RWPE1 (cell line): ENCODE measurements at regions not wholly inside any gene's neighbourhood (a gene's known extent, or its start where the extent isn't known, plus 50 kb on each side); places are given as distances from the start of the nearest gene placed in this dataset.
"Not testable (repeated sequence)": the region's sequence is repeated elsewhere in the genome, so short reads cannot be mapped to it uniquely, and the experiment has no call there.

Source experiments
- CTCF ChIA-PET: fragments of 350-600 bp; sonication (Branson Sonifier 250); formaldehyde crosslinking; extraction: SDS; loops from one replicate; lab custom pipeline; 2021; lab: Yijun Ruan, JAX
- POLR2A ChIA-PET: fragments of 400-600 bp; formaldehyde crosslinking; extraction: SDS; loops from one replicate; lab custom pipeline; 2020; ENCODE audit warnings: antibody characterized with exemption; ENCODE audit not compliant: low non-redundant PET; lab: Yijun Ruan, JAX
- DNase-seq: peaks from one replicate; pipeline ENCODE4 v3.0.0; 2012; ENCODE audit warnings: low spot score
- H3K27ac ChIP-seq: fragments of 450-650 bp; 2 replicates; pipeline ENCODE4 v1.5.1; 2017
- TF ChIP-seq, protein P1 (sequence below): fragments of 450-650 bp; conservative IDR thresholded peaks from 2 replicates; pipeline ENCODE4 v1.5.1; 2017; ENCODE audit warnings: low read depth, mild to moderate bottlenecking

GRCh38 chr17:47066841-47067682, 88.0 kb upstream of the RPRML start:
- peak; percentile 95 for DNase-seq
- TF ChIP-seq, protein P1, sequence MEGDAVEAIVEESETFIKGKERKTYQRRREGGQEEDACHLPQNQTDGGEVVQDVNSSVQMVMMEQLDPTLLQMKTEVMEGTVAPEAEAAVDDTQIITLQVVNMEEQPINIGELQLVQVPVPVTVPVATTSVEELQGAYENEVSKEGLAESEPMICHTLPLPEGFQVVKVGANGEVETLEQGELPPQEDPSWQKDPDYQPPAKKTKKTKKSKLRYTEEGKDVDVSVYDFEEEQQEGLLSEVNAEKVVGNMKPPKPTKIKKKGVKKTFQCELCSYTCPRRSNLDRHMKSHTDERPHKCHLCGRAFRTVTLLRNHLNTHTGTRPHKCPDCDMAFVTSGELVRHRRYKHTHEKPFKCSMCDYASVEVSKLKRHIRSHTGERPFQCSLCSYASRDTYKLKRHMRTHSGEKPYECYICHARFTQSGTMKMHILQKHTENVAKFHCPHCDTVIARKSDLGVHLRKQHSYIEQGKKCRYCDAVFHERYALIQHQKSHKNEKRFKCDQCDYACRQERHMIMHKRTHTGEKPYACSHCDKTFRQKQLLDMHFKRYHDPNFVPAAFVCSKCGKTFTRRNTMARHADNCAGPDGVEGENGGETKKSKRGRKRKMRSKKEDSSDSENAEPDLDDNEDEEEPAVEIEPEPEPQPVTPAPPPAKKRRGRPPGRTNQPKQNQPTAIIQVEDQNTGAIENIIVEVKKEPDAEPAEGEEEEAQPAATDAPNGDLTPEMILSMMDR = no peak
- H3K27ac ChIP-seq = peak overlapping the region; percentile 83
- CTCF ChIA-PET = interaction anchor here (0.6 to 0.7 kb wide), 2 partner anchors 18 to 1978 kb away, joined by 4 to 6 read pairs; no protein-coding TSS in a partner anchor
- POLR2A ChIA-PET = interaction anchor here (0.6 kb wide), 2 partner anchors 8 to 246 kb away, joined by 7 read pairs; no protein-coding TSS in a partner anchor

- CTCF ChIA-PET = no interaction called here
- no peak overlapping the region for H3K27ac ChIP-seq
- no peak for DNase-seq
Measured at GRCh38 chr17:47066095-47066494, 87.0 kb upstream of the RPRML start.

GRCh38 chr17:47064684-47065083, 85.6 kb upstream of the RPRML start:
- POLR2A ChIA-PET = no interaction called here
- CTCF ChIA-PET = no interaction called here
- no peak for DNase-seq
- TF ChIP-seq, protein P1 = no peak
- 0 out of 2 replicates have a peak overlapping the region, but pooled peaks have one; percentile 5 for H3K27ac ChIP-seq

More at GRCh38 chr17:47066095-47066494, 87.0 kb upstream of the RPRML start:
- TF ChIP-seq, protein P1 = no peak
- POLR2A ChIA-PET = no interaction called here

DNA sequence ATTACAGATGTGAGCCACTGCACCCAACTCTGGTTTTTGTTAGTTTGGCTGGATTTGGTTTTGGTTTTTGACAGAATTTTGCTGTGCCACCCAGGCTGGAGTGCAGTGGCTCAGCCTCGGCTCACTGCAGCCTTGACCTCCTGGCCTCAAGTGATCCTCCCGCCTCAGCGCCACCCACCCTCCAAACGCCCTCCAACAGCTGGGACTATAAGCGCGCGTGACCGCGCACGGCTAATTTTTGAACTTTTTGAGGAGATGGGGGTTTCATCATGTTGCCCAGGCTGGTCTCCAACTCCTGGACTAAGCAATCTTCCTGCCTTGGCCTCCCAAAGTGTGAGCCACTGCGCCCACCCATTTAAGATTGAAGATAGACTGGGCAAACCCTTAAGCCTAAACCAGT, 84.4 kb upstream of the RPRML start:
- no peak for DNase-seq
- POLR2A ChIA-PET = no interaction called here
- CTCF ChIA-PET = no interaction called here
- H3K27ac ChIP-seq = 0 out of 2 replicates have a peak overlapping the region, but pooled peaks have one; percentile 11
- TF ChIP-seq, protein P1 = no peak

- POLR2A ChIA-PET, H3K27ac ChIP-seq, DNase-seq, CTCF ChIA-PET: not testable (repeated sequence)
Measured at GRCh38 chr17:47062851-47063250, 83.8 kb upstream of the RPRML start.

DNA sequence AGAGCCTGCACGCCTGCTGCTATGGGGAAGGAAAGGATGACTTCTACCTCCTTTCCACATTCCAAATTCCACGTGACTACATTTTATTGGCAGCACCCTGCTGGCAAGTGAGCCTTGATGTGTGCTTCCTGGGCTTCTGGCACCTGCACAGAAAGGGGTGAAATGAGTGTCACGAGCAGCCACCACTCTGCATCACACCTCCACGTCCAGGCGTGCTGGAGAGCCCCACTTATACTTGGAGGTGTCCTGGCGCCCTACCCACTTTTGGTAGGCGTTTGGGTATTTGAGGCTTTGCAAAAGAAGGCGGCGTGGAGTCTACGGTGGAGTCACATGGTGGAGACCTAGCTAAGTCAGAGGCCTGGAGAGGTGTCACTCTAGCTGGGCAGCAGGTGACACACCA, 81.0 kb upstream of the RPRML start:
- DNase-seq, CTCF ChIA-PET, POLR2A ChIA-PET: not testable (repeated sequence)
- 0 out of 2 replicates have a peak overlapping the region, but pooled peaks have one; percentile 2 for H3K27ac ChIP-seq

DNA sequence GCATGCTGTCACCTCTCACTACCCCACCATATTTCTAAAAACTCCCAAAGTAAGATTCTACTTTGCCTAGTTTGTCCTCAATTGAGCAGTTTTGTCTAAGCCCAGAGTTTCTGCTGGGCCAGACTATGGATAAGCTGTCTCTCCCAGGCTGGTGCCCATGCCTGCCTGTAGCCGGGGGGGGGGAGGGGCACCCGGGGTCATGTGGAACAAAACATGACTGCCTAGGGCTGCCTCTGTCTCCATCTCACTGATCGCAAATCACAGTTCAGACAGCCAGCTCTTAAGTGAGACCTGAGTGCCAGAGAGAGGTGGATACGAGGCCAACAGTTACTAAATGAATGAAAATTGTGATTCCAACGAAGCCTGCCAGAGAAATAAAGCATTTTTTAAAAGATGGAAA, 78.8 kb upstream of the RPRML start:
- DNase-seq = no peak
- ChIA-PET POLR2A (no interaction called here), CTCF (no interaction called here)
- H3K27ac ChIP-seq = no peak overlapping the region
- TF ChIP-seq, protein P1 = no peak

GRCh38 chr17:47057279-47057678, 78.2 kb upstream of the RPRML start:
- POLR2A ChIA-PET, CTCF ChIA-PET, H3K27ac ChIP-seq, DNase-seq: not testable (repeated sequence)

GRCh38 chr17:47056687-47057086, 77.6 kb upstream of the RPRML start:
- POLR2A ChIA-PET, H3K27ac ChIP-seq, CTCF ChIA-PET, DNase-seq: not testable (repeated sequence)
